ENCODE measurements at regions not wholly inside any gene's neighbourhood (a gene's known extent, or its start where the extent isn't known, plus 50 kb on each side); places are given as distances from the start of the nearest gene placed in this dataset.

DNA sequence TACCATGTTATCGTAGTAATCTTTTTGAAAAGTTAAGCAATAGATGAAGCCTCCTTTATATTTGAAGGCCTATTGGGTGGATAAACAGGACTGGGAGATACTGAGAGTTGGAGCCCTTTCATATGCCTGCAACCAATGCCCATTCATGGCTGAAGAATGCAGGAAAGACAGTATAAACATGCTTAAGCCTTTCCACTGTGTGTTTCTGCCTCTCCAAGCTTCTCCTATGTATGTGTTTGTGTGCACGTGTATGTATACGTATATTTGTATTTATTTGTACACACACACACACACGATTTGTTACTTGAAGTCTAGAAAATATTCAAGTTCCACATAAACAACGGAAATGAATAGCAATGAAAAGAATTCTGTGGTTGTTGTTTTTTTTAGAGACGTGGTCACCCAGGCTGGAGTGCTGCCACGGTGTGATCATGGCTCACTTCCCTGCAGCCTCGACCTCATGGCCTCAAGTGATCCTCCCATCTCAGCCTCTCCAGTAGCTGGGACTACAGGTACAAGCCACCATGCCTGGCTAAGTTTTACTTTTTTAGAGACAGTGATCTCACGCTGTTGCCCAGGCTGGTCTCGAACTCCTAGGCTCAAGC is 1453.5 kb downstream of the AACS start:
- no peak for DNase-seq (ENCODE audit: low read depth)
- TF ChIP-seq, protein P1, sequence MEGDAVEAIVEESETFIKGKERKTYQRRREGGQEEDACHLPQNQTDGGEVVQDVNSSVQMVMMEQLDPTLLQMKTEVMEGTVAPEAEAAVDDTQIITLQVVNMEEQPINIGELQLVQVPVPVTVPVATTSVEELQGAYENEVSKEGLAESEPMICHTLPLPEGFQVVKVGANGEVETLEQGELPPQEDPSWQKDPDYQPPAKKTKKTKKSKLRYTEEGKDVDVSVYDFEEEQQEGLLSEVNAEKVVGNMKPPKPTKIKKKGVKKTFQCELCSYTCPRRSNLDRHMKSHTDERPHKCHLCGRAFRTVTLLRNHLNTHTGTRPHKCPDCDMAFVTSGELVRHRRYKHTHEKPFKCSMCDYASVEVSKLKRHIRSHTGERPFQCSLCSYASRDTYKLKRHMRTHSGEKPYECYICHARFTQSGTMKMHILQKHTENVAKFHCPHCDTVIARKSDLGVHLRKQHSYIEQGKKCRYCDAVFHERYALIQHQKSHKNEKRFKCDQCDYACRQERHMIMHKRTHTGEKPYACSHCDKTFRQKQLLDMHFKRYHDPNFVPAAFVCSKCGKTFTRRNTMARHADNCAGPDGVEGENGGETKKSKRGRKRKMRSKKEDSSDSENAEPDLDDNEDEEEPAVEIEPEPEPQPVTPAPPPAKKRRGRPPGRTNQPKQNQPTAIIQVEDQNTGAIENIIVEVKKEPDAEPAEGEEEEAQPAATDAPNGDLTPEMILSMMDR (IDR thresholded peaks at IDR 0.05; ENCODE audit: low read depth, low read length), result no peak
- TF ChIP-seq POLR2A (IDR thresholded peaks at IDR 0.05; ENCODE audit: extremely low read depth, insufficient read length) (no peak), MYC (IDR thresholded peaks at IDR 0.05; ENCODE audit: low read depth, low read length) (no peak)
- TF ChIP-seq, protein P2, sequence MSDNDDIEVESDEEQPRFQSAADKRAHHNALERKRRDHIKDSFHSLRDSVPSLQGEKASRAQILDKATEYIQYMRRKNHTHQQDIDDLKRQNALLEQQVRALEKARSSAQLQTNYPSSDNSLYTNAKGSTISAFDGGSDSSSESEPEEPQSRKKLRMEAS (IDR thresholded peaks at IDR 0.05; ENCODE audit: low read depth, low read length), result no peak

DNA sequence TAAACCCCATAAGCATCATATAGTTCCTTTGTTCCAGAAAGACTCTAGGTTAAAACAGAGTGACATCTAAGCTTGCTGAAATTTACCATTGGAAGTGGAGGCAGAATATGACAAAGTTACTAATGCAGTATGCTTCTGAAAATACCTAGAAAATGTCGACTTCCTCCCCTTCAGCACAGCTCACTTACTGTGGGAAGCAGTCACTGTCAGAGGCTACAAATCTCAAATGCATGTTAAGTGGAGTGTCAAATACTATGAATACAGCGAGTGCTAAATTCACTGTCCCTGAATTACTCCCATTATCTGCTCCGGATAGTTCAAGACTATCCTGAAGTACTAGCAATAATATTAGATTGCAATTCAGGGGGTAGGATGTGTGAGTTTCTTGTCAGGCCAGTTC is 1454.6 kb downstream of the AACS start:
- TF ChIP-seq POLR2A (IDR thresholded peaks at IDR 0.05; ENCODE audit: extremely low read depth, insufficient read length) (no peak), MYC (IDR thresholded peaks at IDR 0.05; ENCODE audit: low read depth, low read length) (no peak)
- TF ChIP-seq, protein P1 (IDR thresholded peaks at IDR 0.05; ENCODE audit: low read depth, low read length), result no peak
- TF ChIP-seq, protein P2 (IDR thresholded peaks at IDR 0.05; ENCODE audit: low read depth, low read length), result no peak
- no peak for DNase-seq (ENCODE audit: low read depth)
- H3K4me3 ChIP-seq (ENCODE audit: low read depth, low read length), result no peak overlapping the region

More for the DNA sequence above, 1453.5 kb downstream of the AACS start:
- no peak overlapping the region for H3K4me3 ChIP-seq (ENCODE audit: low read depth, low read length)

DNA sequence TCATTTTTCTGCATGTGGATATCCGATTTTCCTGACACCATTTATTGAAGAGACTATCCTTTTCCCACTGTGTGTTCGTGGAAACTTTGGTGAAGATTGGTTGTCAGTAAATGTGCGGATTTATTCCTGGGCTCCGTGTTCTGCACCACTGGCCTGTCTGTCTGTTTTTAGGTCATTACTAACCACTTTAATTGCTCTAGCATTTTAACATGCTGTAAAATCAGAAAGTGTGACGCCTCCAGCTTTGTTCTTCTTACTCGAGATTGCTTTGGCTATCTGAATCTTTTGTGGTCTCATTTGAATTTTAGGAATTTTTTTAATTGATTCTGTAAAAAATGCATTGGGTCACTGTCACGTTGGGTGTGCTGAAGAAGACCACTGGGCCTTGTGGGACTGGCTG is 1458.7 kb downstream of the AACS start:
- no peak for DNase-seq (ENCODE audit: low read depth)
- TF ChIP-seq, protein P1 (IDR thresholded peaks at IDR 0.05; ENCODE audit: low read depth, low read length), result no peak
- TF ChIP-seq MYC (IDR thresholded peaks at IDR 0.05; ENCODE audit: low read depth, low read length) (no peak), POLR2A (IDR thresholded peaks at IDR 0.05; ENCODE audit: extremely low read depth, insufficient read length) (no peak)
- TF ChIP-seq, protein P2 (IDR thresholded peaks at IDR 0.05; ENCODE audit: low read depth, low read length), result no peak
- H3K4me3 ChIP-seq (ENCODE audit: low read depth, low read length), result no peak overlapping the region

DNA sequence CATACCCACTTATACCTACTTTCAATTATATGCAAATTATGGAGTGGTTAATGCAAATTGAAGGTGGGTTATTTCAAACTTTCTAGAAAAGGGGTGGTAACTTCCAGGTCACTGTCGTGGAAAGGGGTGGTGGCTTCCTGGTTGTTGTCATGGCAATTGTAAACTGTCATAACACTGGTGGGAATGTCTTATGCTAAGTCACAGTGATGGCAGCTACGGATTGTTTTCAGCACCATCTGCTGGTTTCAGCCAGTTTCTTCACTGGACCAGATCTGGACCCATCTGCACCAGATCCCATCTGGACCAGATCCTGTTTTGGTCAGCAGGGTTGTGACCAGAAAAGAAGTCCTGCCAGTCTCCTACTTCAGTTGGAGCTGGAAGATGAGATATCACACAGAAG is 1469.3 kb downstream of the AACS start:
- no peak overlapping the region for H3K4me3 ChIP-seq (ENCODE audit: low read depth, low read length)
- TF ChIP-seq POLR2A (IDR thresholded peaks at IDR 0.05; ENCODE audit: extremely low read depth, insufficient read length) (no peak), MYC (IDR thresholded peaks at IDR 0.05; ENCODE audit: low read depth, low read length) (no peak)
- TF ChIP-seq, protein P1 (IDR thresholded peaks at IDR 0.05; ENCODE audit: low read depth, low read length), result no peak
- TF ChIP-seq, protein P2 (IDR thresholded peaks at IDR 0.05; ENCODE audit: low read depth, low read length), result no peak
- no peak for DNase-seq (ENCODE audit: low read depth)

DNA sequence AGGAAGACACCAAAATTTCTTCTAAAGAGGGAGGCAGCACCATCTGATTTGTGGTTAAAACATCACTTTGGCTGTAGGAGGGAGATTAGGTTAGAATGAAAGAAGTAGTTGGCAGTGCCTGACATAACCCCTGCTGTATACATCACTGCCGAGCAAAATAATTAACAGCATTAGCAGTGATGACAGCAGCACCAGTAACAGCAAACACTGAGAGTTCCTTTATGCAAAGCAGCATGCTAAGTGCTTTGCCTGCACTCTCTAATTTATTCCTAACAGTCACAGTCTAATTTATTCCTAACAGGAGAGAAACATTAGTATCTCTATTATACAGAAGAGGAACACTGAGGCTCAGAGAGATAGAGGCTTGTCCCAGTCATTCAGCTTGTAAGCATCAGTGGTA is 1469.7 kb downstream of the AACS start:
- no peak overlapping the region for H3K4me3 ChIP-seq (ENCODE audit: low read depth, low read length)
- no peak for DNase-seq (ENCODE audit: low read depth)
- TF ChIP-seq POLR2A (IDR thresholded peaks at IDR 0.05; ENCODE audit: extremely low read depth, insufficient read length) (no peak), MYC (IDR thresholded peaks at IDR 0.05; ENCODE audit: low read depth, low read length) (no peak)
- TF ChIP-seq, protein P1 (IDR thresholded peaks at IDR 0.05; ENCODE audit: low read depth, low read length), result no peak
- TF ChIP-seq, protein P2 (IDR thresholded peaks at IDR 0.05; ENCODE audit: low read depth, low read length), result no peak
